Right ventricle myocardium inferior (tissue), 1 donor: ENCODE measurements at regions not wholly inside any gene's neighbourhood (a gene's known extent, or its start where the extent isn't known, plus 50 kb on each side); places are given as distances from the start of the nearest gene placed in this dataset.

Experiments used
- ATAC-seq: fragments of 200-7000 bp; cut with Tn5 transposase; one replicate; pipeline ENCODE4 v1.9.1; 2020; ENCODE audit warnings: mild to moderate bottlenecking, moderate library complexity
- DNase-seq: peaks from one replicate; pipeline ENCODE4 v3.0.0; 2021; ENCODE audit errors: missing footprints
- intact Hi-C: fragments of 100-400 bp; cut with DNase I; formaldehyde crosslinking; loops from one replicate; pipeline ENCODE4 v1.11.0; 2022
- donor health status: DM: no; HTN: yes; CAD: no; lungs with severe emphysema.

GRCh38 chr11:41836431-41836830 lies 377.0 kb upstream of the LRRC4C start:
- ATAC-seq (no peak), DNase-seq (no peak)
- intact Hi-C loops: no loop called here

GRCh38 chr11:41842673-41843072 lies 383.2 kb upstream of the LRRC4C start:
- ATAC-seq: no peak
- peak; percentile 14 for DNase-seq
- intact Hi-C loops: no loop called here

GRCh38 chr11:41845066-41845465 lies 385.6 kb upstream of the LRRC4C start:
- DNase-seq (no peak), ATAC-seq (no peak)
- intact Hi-C loops: no loop called here

GRCh38 chr11:41848349-41848748 lies 388.9 kb upstream of the LRRC4C start:
- intact Hi-C loops: no loop called here
- no peak for ATAC-seq
- no peak for DNase-seq

GRCh38 chr11:41849250-41849649 lies 389.8 kb upstream of the LRRC4C start:
- intact Hi-C loops: no loop called here

GRCh38 chr11:41851743-41852142 lies 392.3 kb upstream of the LRRC4C start:
- no peak for ATAC-seq
- intact Hi-C loops: no loop called here
- no peak for DNase-seq

More at GRCh38 chr11:41849250-41849649, 389.8 kb upstream of the LRRC4C start:
- DNase-seq: no peak
- no peak for ATAC-seq

- no peak for DNase-seq
- no peak for ATAC-seq
- intact Hi-C loops: no loop called here
Observed at GRCh38 chr11:41861838-41862237, 402.4 kb upstream of the LRRC4C start.

GRCh38 chr11:41866525-41866924 lies 407.1 kb upstream of the LRRC4C start:
- intact Hi-C loops: no loop called here
- DNase-seq (no peak), ATAC-seq (no peak)

GRCh38 chr11:41868606-41869005 lies 409.2 kb upstream of the LRRC4C start:
- DNase-seq: no peak
- no peak for ATAC-seq
- intact Hi-C loops: no loop called here

- intact Hi-C loops: no loop called here
- ATAC-seq: no peak
- no peak for DNase-seq
Observed at GRCh38 chr11:41872426-41872825, 413.0 kb upstream of the LRRC4C start.

- DNase-seq (no peak), ATAC-seq (no peak)
- intact Hi-C loops: no loop called here
Observed at GRCh38 chr11:41872870-41873269, 413.4 kb upstream of the LRRC4C start.

GRCh38 chr11:41878095-41878494 lies 418.6 kb upstream of the LRRC4C start:
- ATAC-seq (no peak), DNase-seq (no peak)
- intact Hi-C loops: no loop called here

GRCh38 chr11:41879214-41879613 lies 419.8 kb upstream of the LRRC4C start:
- intact Hi-C loops: no loop called here
- ATAC-seq: no peak
- DNase-seq: no peak

- no peak for ATAC-seq
- intact Hi-C loops: no loop called here
Observed at GRCh38 chr11:41895081-41895480, 435.6 kb upstream of the LRRC4C start.

GRCh38 chr11:41897991-41898390 lies 438.5 kb upstream of the LRRC4C start:
- no peak for ATAC-seq
- intact Hi-C loops: no loop called here
- DNase-seq: no peak

More at GRCh38 chr11:41895081-41895480, 435.6 kb upstream of the LRRC4C start:
- DNase-seq: no peak

- intact Hi-C loops: no loop called here
- ATAC-seq: no peak
Observed at GRCh38 chr11:41917900-41918299, 458.4 kb upstream of the LRRC4C start.

GRCh38 chr11:41920374-41920773 lies 460.9 kb upstream of the LRRC4C start:
- intact Hi-C loops: no loop called here
- no peak for ATAC-seq

More at GRCh38 chr11:41917900-41918299, 458.4 kb upstream of the LRRC4C start:
- peak; percentile 63 for DNase-seq

GRCh38 chr11:41921746-41922390 lies 462.4 kb upstream of the LRRC4C start:
- DNase-seq (no peak), ATAC-seq (no peak)
- intact Hi-C loops: no loop called here

More at GRCh38 chr11:41920374-41920773, 460.9 kb upstream of the LRRC4C start:
- no peak for DNase-seq

- intact Hi-C loops: no loop called here
- ATAC-seq (no peak), DNase-seq (no peak)
Observed at GRCh38 chr11:41926339-41926738, 466.9 kb upstream of the LRRC4C start.

GRCh38 chr11:41935241-41935640 lies 475.8 kb upstream of the LRRC4C start:
- DNase-seq (no peak), ATAC-seq (no peak)
- intact Hi-C loops: no loop called here

GRCh38 chr11:41935795-41936194 lies 476.3 kb upstream of the LRRC4C start:
- intact Hi-C loops: no loop called here
- ATAC-seq (no peak), DNase-seq (no peak)
